ENCODE measurements at regions not wholly inside any gene's neighbourhood (a gene's known extent, or its start where the extent isn't known, plus 50 kb on each side); places are given as distances from the start of the nearest gene placed in this dataset.
"Not testable (repeated sequence)": the region's sequence is repeated elsewhere in the genome, so short reads cannot be mapped to it uniquely, and the experiment has no call there.

DNA sequence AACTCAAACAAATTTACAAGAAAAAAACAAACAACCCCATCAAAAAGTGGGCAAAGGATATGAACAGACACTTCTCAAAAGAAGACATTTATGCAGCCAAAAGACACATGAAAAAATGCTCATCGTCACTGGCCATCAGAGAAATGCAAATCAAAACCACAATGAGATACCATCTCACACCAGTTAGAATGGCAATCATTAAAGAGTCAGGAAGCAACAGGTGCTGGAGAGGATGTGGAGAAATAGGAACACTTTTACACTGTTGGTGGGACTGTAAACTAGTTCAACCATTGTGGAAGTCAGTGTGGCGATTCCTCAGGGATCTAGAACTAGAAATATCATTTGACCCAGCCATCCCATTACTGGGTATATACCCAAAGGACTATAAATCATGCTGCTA, 228.1 kb upstream of the AKR1E2 start:
- not testable (repeated sequence) for H3K9me3 Mint-ChIP-seq; ATAC-seq (replicated peaks); H3K4me3 Mint-ChIP-seq; H3K4me1 Mint-ChIP-seq; H3K27me3 Mint-ChIP-seq; H3K36me3 Mint-ChIP-seq (ENCODE audit: low read depth); H3K27ac Mint-ChIP-seq

- no peaks in the 10 kb centered on the region for H3K9me3 Mint-ChIP-seq
- H3K4me3 Mint-ChIP-seq, result no peak overlapping the region
- no peaks in the 10 kb centered on the region for H3K27me3 Mint-ChIP-seq
- no peaks in the 10 kb centered on the region for H3K4me1 Mint-ChIP-seq
- no peak for ATAC-seq (replicated peaks)
- H3K27ac Mint-ChIP-seq, result no peak overlapping the region
- no peaks in the 10 kb centered on the region for H3K36me3 Mint-ChIP-seq (ENCODE audit: low read depth)
Measured at GRCh38 chr10:4596951-4597350, 229.1 kb upstream of the AKR1E2 start.

DNA sequence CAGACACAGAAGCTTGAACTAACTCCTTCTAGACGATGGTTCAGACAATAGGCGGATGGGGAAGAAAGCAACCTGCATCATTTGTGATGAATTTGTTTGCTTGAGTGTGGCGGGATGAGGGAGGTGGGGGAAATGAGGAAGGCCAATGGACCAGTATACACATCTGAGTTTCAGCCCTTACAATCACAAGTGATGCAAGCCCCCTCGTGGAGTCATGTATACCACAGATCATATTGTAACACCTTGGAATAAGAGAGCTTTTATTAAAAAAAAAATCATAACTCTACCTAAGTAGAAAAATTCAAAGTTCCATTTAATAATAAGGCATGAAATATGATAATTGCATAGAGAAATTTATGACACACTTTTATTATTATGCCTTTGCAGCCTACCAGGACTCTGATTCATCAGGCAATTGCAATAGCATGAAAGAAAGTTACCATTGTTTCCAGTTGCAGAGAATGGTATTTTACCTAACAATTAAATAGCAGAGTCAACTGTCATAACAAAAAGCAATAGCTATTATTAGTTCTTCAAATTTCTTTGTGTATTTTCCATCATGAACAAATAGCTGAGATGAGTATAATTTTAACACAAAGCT, 230.2 kb upstream of the AKR1E2 start:
- no peak for ATAC-seq (replicated peaks)
- Mint-ChIP-seq H3K4me1 (no peaks in the 10 kb centered on the region), H3K4me3 (no peak overlapping the region), H3K27ac (no peak overlapping the region), H3K9me3 (no peaks in the 10 kb centered on the region), H3K27me3 (no peaks in the 10 kb centered on the region), H3K36me3 (ENCODE audit: low read depth) (no peaks in the 10 kb centered on the region)

GRCh38 chr10:4590807-4591206, 235.2 kb upstream of the AKR1E2 start:
- ATAC-seq (replicated peaks), result no peak
- no peaks in the 10 kb centered on the region for H3K9me3 Mint-ChIP-seq
- no peaks in the 10 kb centered on the region for H3K27me3 Mint-ChIP-seq
- H3K36me3 Mint-ChIP-seq (ENCODE audit: low read depth), result no peaks in the 10 kb centered on the region
- H3K4me1 Mint-ChIP-seq, result no peaks in the 10 kb centered on the region
- H3K4me3 Mint-ChIP-seq, result no peak overlapping the region
- no peak overlapping the region for H3K27ac Mint-ChIP-seq

GRCh38 chr10:4588824-4589223, 237.2 kb upstream of the AKR1E2 start:
- no peak for ATAC-seq (replicated peaks)
- Mint-ChIP-seq H3K36me3 (ENCODE audit: low read depth) (no peaks in the 10 kb centered on the region), H3K27ac (no peak overlapping the region), H3K27me3 (no peaks in the 10 kb centered on the region), H3K9me3 (no peaks in the 10 kb centered on the region), H3K4me3 (no peak overlapping the region), H3K4me1 (no peaks in the 10 kb centered on the region)

- ATAC-seq (replicated peaks), result no peak
- H3K9me3 Mint-ChIP-seq, result no peaks in the 10 kb centered on the region
- H3K27ac Mint-ChIP-seq, result no peak overlapping the region
- no peak overlapping the region for H3K4me3 Mint-ChIP-seq
- H3K27me3 Mint-ChIP-seq, result no peaks in the 10 kb centered on the region
- H3K4me1 Mint-ChIP-seq, result no peaks in the 10 kb centered on the region
- H3K36me3 Mint-ChIP-seq (ENCODE audit: low read depth), result no peaks in the 10 kb centered on the region
Measured at GRCh38 chr10:4587466-4587865, 238.5 kb upstream of the AKR1E2 start.

DNA sequence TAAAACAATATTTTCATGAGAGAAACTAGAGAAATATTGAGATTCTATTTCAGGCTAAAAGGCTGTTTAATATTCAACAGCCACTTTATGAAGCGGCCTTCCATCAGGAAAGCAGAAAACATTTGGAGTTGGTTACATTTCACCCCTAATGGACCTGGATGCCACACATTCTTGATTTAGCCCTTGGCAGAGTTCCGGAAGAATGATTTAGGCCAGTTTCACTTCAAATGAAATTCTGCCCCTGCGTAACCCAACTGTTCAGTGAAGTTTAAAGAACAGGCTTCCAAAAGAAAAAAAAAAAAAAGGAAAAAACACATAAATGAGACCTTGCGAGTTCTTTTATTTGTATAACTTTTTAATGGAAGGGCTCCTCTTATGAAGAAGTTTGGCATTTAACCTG, 239.2 kb upstream of the AKR1E2 start:
- H3K27ac Mint-ChIP-seq, result no peak overlapping the region
- no peaks in the 10 kb centered on the region for H3K4me1 Mint-ChIP-seq
- H3K36me3 Mint-ChIP-seq (ENCODE audit: low read depth), result no peaks in the 10 kb centered on the region
- ATAC-seq (replicated peaks), result no peak
- no peaks in the 10 kb centered on the region for H3K9me3 Mint-ChIP-seq
- no peaks in the 10 kb centered on the region for H3K27me3 Mint-ChIP-seq
- H3K4me3 Mint-ChIP-seq, result no peak overlapping the region

DNA sequence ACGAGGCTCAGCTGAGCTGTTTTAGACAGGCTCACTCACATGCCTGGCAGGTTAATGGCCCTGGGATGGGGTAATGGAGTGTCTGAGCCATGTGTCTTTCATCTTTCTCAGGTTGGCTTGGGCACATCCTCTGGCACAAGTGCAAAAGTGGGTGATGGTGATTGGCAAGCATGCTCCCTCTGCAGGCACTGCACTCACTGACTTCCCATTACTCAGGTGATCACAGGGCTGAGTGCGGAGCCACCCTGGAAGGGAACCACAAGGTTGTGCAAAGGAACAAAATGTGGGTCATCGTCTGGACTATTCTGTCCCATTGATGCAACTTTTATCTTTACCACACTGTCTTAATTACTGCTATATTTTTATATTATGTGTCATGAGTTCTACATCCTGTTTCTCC, 244.1 kb upstream of the AKR1E2 start:
- no peak overlapping the region for H3K4me3 Mint-ChIP-seq
- no peak for ATAC-seq (replicated peaks)
- no peaks in the 10 kb centered on the region for H3K9me3 Mint-ChIP-seq
- H3K36me3 Mint-ChIP-seq (ENCODE audit: low read depth), result no peaks in the 10 kb centered on the region
- no peaks in the 10 kb centered on the region for H3K4me1 Mint-ChIP-seq
- no peaks in the 10 kb centered on the region for H3K27me3 Mint-ChIP-seq
- H3K27ac Mint-ChIP-seq, result no peak overlapping the region

DNA sequence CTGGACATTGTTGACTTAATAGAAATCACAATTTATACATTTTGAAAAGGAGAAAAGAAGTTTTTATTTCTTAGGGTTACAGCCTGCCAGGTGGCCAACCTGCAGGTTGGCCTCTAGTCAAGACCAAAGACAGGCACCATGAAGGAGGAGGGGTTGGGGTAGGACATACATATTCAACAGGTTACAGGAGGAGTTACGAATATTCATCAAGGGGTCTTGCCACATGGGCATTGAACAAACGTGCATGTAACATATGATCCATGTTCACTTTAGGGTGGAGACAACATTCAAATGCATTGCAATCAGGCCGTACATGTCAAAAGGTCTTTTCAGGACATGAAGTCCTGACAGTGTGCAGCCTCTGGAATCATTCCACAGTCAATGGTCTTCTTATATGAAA, 246.2 kb upstream of the AKR1E2 start:
- ATAC-seq (replicated peaks), result no peak
- no peaks in the 10 kb centered on the region for H3K4me1 Mint-ChIP-seq
- no peak overlapping the region for H3K27ac Mint-ChIP-seq
- H3K4me3 Mint-ChIP-seq, result no peak overlapping the region
- H3K27me3 Mint-ChIP-seq, result no peaks in the 10 kb centered on the region
- H3K9me3 Mint-ChIP-seq, result no peaks in the 10 kb centered on the region
- H3K36me3 Mint-ChIP-seq (ENCODE audit: low read depth), result no peaks in the 10 kb centered on the region

DNA sequence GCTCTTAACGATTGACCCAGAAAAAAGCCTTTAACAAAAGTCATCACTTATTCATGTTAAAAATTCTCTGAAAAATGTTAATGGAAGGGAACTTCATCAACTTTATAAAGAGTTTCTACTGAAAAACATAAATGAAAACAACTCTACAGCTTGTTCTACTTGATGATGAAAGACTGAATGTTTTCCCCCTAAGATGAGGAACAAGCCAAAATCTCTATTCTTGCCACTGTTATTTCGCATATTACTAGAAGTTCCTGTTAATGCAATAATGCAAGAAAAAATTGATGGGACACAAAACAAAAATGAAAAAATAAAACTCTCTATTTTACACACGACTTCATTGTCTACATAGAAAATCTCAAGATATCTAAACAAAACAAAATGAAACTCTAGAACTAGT, 249.8 kb upstream of the AKR1E2 start:
- ATAC-seq (replicated peaks), result no peak
- peaks cover 3% of the 10 kb centered on the region for H3K27me3 Mint-ChIP-seq
- no peaks in the 10 kb centered on the region for H3K4me1 Mint-ChIP-seq
- H3K9me3 Mint-ChIP-seq, result no peaks in the 10 kb centered on the region
- no peak overlapping the region for H3K4me3 Mint-ChIP-seq
- no peaks in the 10 kb centered on the region for H3K36me3 Mint-ChIP-seq (ENCODE audit: low read depth)
- H3K27ac Mint-ChIP-seq, result no peak overlapping the region

DNA sequence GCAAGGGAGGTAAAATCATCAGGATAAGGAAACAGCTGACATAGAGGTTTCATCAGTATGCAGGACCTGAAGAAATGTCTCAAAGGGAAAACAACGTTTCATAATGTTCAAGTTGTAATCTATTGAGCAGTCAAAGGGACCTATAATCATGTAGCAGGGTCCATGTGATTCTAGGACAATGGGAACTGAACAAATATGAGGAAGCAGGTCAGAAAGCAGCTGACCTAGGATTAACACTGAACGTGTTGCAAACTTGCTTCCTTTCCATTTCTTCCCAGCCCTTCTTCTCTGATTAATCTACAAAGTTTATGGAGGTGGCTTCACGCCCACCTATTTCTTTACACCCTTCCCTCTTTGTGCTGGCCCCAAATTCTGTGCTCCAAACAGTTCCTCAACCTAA, 256.9 kb upstream of the AKR1E2 start:
- no peak for ATAC-seq (replicated peaks)
- Mint-ChIP-seq H3K4me1 (no peaks in the 10 kb centered on the region), H3K27ac (no peak overlapping the region)

GRCh38 chr10:4568731-4569130, 257.3 kb upstream of the AKR1E2 start:
- H3K9me3 Mint-ChIP-seq, result no peaks in the 10 kb centered on the region
- H3K36me3 Mint-ChIP-seq (ENCODE audit: low read depth), result no peaks in the 10 kb centered on the region
- no peak overlapping the region for H3K27ac Mint-ChIP-seq
- no peak for ATAC-seq (replicated peaks)
- peaks cover 10% of the 10 kb centered on the region for H3K27me3 Mint-ChIP-seq
- no peaks in the 10 kb centered on the region for H3K4me1 Mint-ChIP-seq
- no peak overlapping the region for H3K4me3 Mint-ChIP-seq

More for the DNA sequence above, 256.9 kb upstream of the AKR1E2 start:
- Mint-ChIP-seq H3K27me3 (peaks cover 10% of the 10 kb centered on the region), H3K36me3 (ENCODE audit: low read depth) (no peaks in the 10 kb centered on the region), H3K9me3 (no peaks in the 10 kb centered on the region), H3K4me3 (no peak overlapping the region)

DNA sequence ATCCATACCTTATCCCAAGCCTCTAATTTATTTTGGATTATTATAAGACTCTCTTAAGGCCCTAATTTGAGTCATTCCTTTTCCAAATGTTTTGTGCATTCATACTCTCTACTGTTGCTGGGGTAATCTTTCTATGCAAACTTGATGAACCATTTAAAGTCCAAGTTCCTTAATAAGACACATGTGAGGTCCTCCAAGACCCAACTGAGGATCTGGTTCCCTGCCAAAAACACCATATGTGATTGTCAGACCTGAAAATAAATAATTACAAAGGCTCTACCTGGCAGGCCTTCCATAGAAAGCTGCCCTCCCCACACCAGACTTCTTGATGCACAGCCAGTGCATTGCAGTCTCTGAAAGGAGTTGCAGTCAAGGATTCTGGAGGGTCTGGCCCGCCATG, 257.9 kb upstream of the AKR1E2 start:
- Mint-ChIP-seq H3K4me3 (no peak overlapping the region), H3K36me3 (ENCODE audit: low read depth) (no peaks in the 10 kb centered on the region), H3K27ac (no peak overlapping the region), H3K4me1 (no peaks in the 10 kb centered on the region), H3K27me3 (peaks cover 10% of the 10 kb centered on the region), H3K9me3 (no peaks in the 10 kb centered on the region)
- no peak for ATAC-seq (replicated peaks)

- Mint-ChIP-seq H3K27ac (no peak overlapping the region), H3K9me3 (no peaks in the 10 kb centered on the region), H3K4me3 (no peak overlapping the region), H3K36me3 (ENCODE audit: low read depth) (no peaks in the 10 kb centered on the region), H3K27me3 (peaks cover 10% of the 10 kb centered on the region), H3K4me1 (no peaks in the 10 kb centered on the region)
- ATAC-seq (replicated peaks), result no peak
Measured at GRCh38 chr10:4567637-4568036, 258.4 kb upstream of the AKR1E2 start.

DNA sequence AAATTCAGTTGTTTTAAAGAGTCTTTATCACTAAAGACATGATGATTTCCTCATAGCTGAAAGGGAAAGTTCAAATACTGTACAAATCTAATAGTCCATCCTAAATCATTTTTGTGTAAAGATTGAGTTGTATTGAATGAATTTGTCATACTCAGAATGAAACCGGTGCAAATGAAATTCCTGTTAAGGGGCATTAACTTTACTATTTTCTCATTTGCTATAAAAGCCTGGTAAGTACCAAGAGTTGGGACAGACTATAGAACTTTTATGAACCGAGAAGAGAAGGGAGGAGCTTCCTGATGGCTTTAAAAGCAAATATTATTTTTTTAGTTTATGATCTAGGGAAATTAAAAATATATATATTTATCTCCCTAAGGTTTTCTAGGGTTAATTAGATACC, 260.0 kb upstream of the AKR1E2 start:
- no peak for ATAC-seq (replicated peaks)
- Mint-ChIP-seq H3K36me3 (ENCODE audit: low read depth) (no peaks in the 10 kb centered on the region), H3K4me3 (no peak overlapping the region), H3K9me3 (no peaks in the 10 kb centered on the region), H3K27me3 (peaks cover 7% of the 10 kb centered on the region), H3K4me1 (no peaks in the 10 kb centered on the region), H3K27ac (no peak overlapping the region)

DNA sequence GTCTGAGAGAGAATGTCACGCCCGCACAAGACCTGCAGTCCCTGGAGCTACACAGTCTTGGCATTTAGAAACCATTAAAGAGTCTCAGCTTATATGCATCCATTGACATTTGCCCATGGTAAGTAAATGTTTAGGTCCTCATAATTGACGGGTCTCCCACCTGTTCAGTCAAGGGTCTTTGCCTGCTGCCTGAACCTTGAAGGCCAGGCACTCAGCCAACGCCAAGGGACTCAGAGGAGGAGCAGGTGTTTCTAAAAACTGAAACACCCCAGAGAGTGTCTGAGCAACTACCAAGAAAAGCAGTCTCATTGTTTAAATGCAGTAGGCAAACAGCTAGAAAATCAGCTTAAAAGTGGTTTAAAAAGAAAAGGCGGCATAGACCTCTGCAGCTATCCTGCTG, 264.7 kb upstream of the AKR1E2 start:
- no peaks in the 10 kb centered on the region for H3K27me3 Mint-ChIP-seq
- H3K4me1 Mint-ChIP-seq, result no peaks in the 10 kb centered on the region
- no peaks in the 10 kb centered on the region for H3K9me3 Mint-ChIP-seq
- no peaks in the 10 kb centered on the region for H3K36me3 Mint-ChIP-seq (ENCODE audit: low read depth)
- H3K27ac Mint-ChIP-seq, result no peak overlapping the region
- H3K4me3 Mint-ChIP-seq, result no peak overlapping the region
- no peak for ATAC-seq (replicated peaks)

Measured in activated T-helper 17 cell treated with anti-CD3 and anti-CD28 coated beads, Interleukin-2, amount 50 U/mL, for 72 hours (primary cell).